ENCODE measurements at regions not wholly inside any gene's neighbourhood (a gene's known extent, or its start where the extent isn't known, plus 50 kb on each side); places are given as distances from the start of the nearest gene placed in this dataset.

GRCh38 chr20:17014217-17014616 lies 212.6 kb upstream of the PCSK2 start:
- no peaks in the 10 kb centered on the region for H3K27me3 Mint-ChIP-seq (ENCODE audit: low read depth)
- Histone ChIP-seq H3K27me3 (ENCODE audit: insufficient read depth, low read length) (no peaks in the 10 kb centered on the region), H3K56ac (ENCODE audit: insufficient read length, low read depth, low read length) (no peak overlapping the region), H4K5ac (ENCODE audit: insufficient read length, low read depth, low read length) (no peak overlapping the region), H3K4me1 (ENCODE audit: insufficient read depth, low read length) (no peaks in the 10 kb centered on the region), H3K4ac (ENCODE audit: low read depth, low read length) (no peak overlapping the region), H4K91ac (ENCODE audit: insufficient read length, low read depth, low read length) (no peak overlapping the region), H2BK5ac (ENCODE audit: insufficient read length, low read length) (no peak overlapping the region), H3K9ac (ENCODE audit: extremely low read depth, insufficient read length, low read length) (no peak overlapping the region), H3K4me2 (ENCODE audit: insufficient read depth, insufficient read length, low read length) (no peak overlapping the region), H2BK15ac (ENCODE audit: low read depth, low read length) (no peak overlapping the region), H3K18ac (ENCODE audit: insufficient read length, low read depth, low read length) (no peak overlapping the region), H4K8ac (replicated peaks; ENCODE audit: insufficient read length, low read depth, low read length) (no peak overlapping the region), H3K23ac (ENCODE audit: insufficient read length, low read depth, low read length) (no peak overlapping the region), H2AK5ac (ENCODE audit: insufficient read length, low read length) (no peak overlapping the region), H3T11ph (ENCODE audit: low read length) (no peak overlapping the region), H2BK120ac (ENCODE audit: low read depth, low read length, poor library complexity, severe bottlenecking) (no peak overlapping the region), H2BK20ac (ENCODE audit: low read depth, low read length, poor library complexity, severe bottlenecking) (no peak overlapping the region), H3K79me1 (ENCODE audit: insufficient read depth, low read depth, low read length, poor library complexity, severe bottlenecking) (no peaks in the 10 kb centered on the region), H4K20me1 (ENCODE audit: control insufficient read depth, insufficient read depth, insufficient read length) (no peaks in the 10 kb centered on the region), H3K14ac (ENCODE audit: insufficient read depth, low read length) (no peak overlapping the region), H3K79me2 (ENCODE audit: insufficient read depth, low read length) (no peaks in the 10 kb centered on the region), H2AFZ (ENCODE audit: low read length) (no peak overlapping the region), H3K23me2 (ENCODE audit: insufficient read length, low read depth, low read length, poor library complexity, severe bottlenecking) (no peaks in the 10 kb centered on the region), H3K9me3 (ENCODE audit: control insufficient read depth, low read depth, low read length) (no peaks in the 10 kb centered on the region), H3K27ac (ENCODE audit: insufficient read length, low read depth, low read length) (no peak overlapping the region), H2BK12ac (ENCODE audit: insufficient read length, low read depth, low read length) (no peak overlapping the region)
- no peak for TF ChIP-seq CTCF (conservative IDR thresholded peaks at IDR 0.05)
- H3K4me1 Mint-ChIP-seq = peaks cover 15 to 16% of the 10 kb centered on the region in 2 experiments
- no peak for DNase-seq
- H3K4me3 Mint-ChIP-seq = no peak overlapping the region
- WGBS (ENCODE audit: extremely low coverage, insufficient read length, low lambda C conversion rate) = no CpG with 5 or more reads among the region's 5 CpGs
- no peak overlapping the region for H3K27ac Mint-ChIP-seq
- H3K36me3 Mint-ChIP-seq (ENCODE audit: insufficient read depth in 1 of 3, low read depth in 3 of 3) = no peaks in the 10 kb centered on the region
- H3K9me3 Mint-ChIP-seq = no peaks in the 10 kb centered on the region

Data from H9 (cell line).